BLaER1 (cell line): ENCODE measurements at regions not wholly inside any gene's neighbourhood (a gene's known extent, or its start where the extent isn't known, plus 50 kb on each side); places are given as distances from the start of the nearest gene placed in this dataset.
"Not testable (repeated sequence)": the region's sequence is repeated elsewhere in the genome, so short reads cannot be mapped to it uniquely, and the experiment has no call there.

ENCODE experiments used
- H3K27ac ChIP-seq: shearing (Covaris generic); formaldehyde crosslinking; 2 replicates; pipeline ENCODE4 v1.8.1; 2022
- H3K27me3 ChIP-seq: shearing (Covaris generic); formaldehyde crosslinking; 2 replicates; pipeline ENCODE4 v1.8.1; 2022
- H3K36me3 ChIP-seq: shearing (Covaris generic); formaldehyde crosslinking; 2 replicates; pipeline ENCODE4 v1.8.1; 2022
- H3K4me1 ChIP-seq: shearing (Covaris generic); formaldehyde crosslinking; 2 replicates; pipeline ENCODE4 v1.8.1; 2022
- H3K4me2 ChIP-seq: shearing (Covaris generic); formaldehyde crosslinking; 2 replicates; pipeline ENCODE4 v1.8.1; 2022
- H3K4me3 ChIP-seq: shearing (Covaris generic); formaldehyde crosslinking; 2 replicates; pipeline ENCODE4 v1.8.1; 2022
- H3K9ac ChIP-seq: shearing (Covaris generic); formaldehyde crosslinking; 2 replicates; pipeline ENCODE4 v1.8.1; 2022
- H3K9me3 ChIP-seq: shearing (Covaris generic); formaldehyde crosslinking; 2 replicates; pipeline ENCODE4 v1.8.1; 2022
- H4K20me1 ChIP-seq: shearing (Covaris generic); formaldehyde crosslinking; 2 replicates; pipeline ENCODE4 v1.8.1; 2022
- Cebpa-rat ChIP-seq: shearing (Covaris generic); IDR thresholded peaks from 2 replicates; pipeline ENCODE4 v1.8.1; 2022

- H3K4me2 ChIP-seq = no peak overlapping the region
- no peaks in the 10 kb centered on the region for H3K27me3 ChIP-seq
- H3K9me3 ChIP-seq = peaks cover 27% of the 10 kb centered on the region
- no peak for TF ChIP-seq Cebpa-rat
- H3K36me3 ChIP-seq = no peaks in the 10 kb centered on the region
- no peak overlapping the region for H3K27ac ChIP-seq
- H3K9ac ChIP-seq = no peak overlapping the region
- H4K20me1 ChIP-seq = no peaks in the 10 kb centered on the region
- 0 out of 2 replicates have a peak, but pooled peaks cover 5% of the 10 kb centered on the region for H3K4me1 ChIP-seq
- no peak overlapping the region for H3K4me3 ChIP-seq
Measured at GRCh38 chr15:78708713-78709260, 67.8 kb upstream of the CHRNB4 start.

- not testable (repeated sequence) for H3K4me3 ChIP-seq, H3K27me3 ChIP-seq, H3K4me1 ChIP-seq, H3K27ac ChIP-seq, H3K9ac ChIP-seq, H3K36me3 ChIP-seq, H3K4me2 ChIP-seq, H4K20me1 ChIP-seq
- H3K9me3 ChIP-seq = peaks cover 22% of the 10 kb centered on the region
Measured at GRCh38 chr15:78706481-78707235, 65.6 kb upstream of the CHRNB4 start.

- not testable (repeated sequence) for H3K9ac ChIP-seq, H3K4me2 ChIP-seq, H4K20me1 ChIP-seq, H3K27ac ChIP-seq, H3K4me1 ChIP-seq, H3K36me3 ChIP-seq, H3K4me3 ChIP-seq, H3K27me3 ChIP-seq
- peaks cover 25% of the 10 kb centered on the region for H3K9me3 ChIP-seq
Measured at GRCh38 chr15:78703334-78704056, 62.5 kb upstream of the CHRNB4 start.

GRCh38 chr15:78702609-78703333 lies 61.8 kb upstream of the CHRNB4 start:
- H3K9me3 ChIP-seq = peaks cover 25% of the 10 kb centered on the region
- H3K4me3 ChIP-seq = no peak overlapping the region

GRCh38 chr15:78697449-78697848 lies 56.4 kb upstream of the CHRNB4 start:
- no peak overlapping the region for H3K4me3 ChIP-seq
- H3K9me3 ChIP-seq = peaks cover 7% of the 10 kb centered on the region
- H3K36me3 ChIP-seq = no peaks in the 10 kb centered on the region
- H3K27ac ChIP-seq = no peak overlapping the region
- no peak overlapping the region for H3K4me2 ChIP-seq
- H4K20me1 ChIP-seq = no peaks in the 10 kb centered on the region
- no peak for TF ChIP-seq Cebpa-rat
- peaks cover 5% of the 10 kb centered on the region; the same call in 1 of the 2 replicates for H3K4me1 ChIP-seq
- H3K9ac ChIP-seq = no peak overlapping the region
- H3K27me3 ChIP-seq = no peaks in the 10 kb centered on the region

More at GRCh38 chr15:78702609-78703333, 61.8 kb upstream of the CHRNB4 start:
- H3K9ac ChIP-seq = no peak overlapping the region
- H4K20me1 ChIP-seq = no peaks in the 10 kb centered on the region
- H3K36me3 ChIP-seq = no peaks in the 10 kb centered on the region
- no peak overlapping the region for H3K27ac ChIP-seq
- H3K4me2 ChIP-seq = no peak overlapping the region
- no peaks in the 10 kb centered on the region for H3K27me3 ChIP-seq
- TF ChIP-seq Cebpa-rat = no peak
- no peaks in the 10 kb centered on the region for H3K4me1 ChIP-seq

- TF ChIP-seq Cebpa-rat = no peak
- no peak overlapping the region for H3K4me2 ChIP-seq
- peaks cover under 1% of the 10 kb centered on the region; the same call in 1 of the 2 replicates for H3K9me3 ChIP-seq
- H3K27ac ChIP-seq = no peak overlapping the region
- H3K9ac ChIP-seq = no peak overlapping the region
- no peak overlapping the region for H3K4me3 ChIP-seq
- peaks cover 14% of the 10 kb centered on the region for H3K4me1 ChIP-seq
- H4K20me1 ChIP-seq = no peaks in the 10 kb centered on the region
- H3K27me3 ChIP-seq = no peaks in the 10 kb centered on the region
- no peaks in the 10 kb centered on the region for H3K36me3 ChIP-seq
Measured at GRCh38 chr15:78696436-78696835, 55.4 kb upstream of the CHRNB4 start.

- no peak overlapping the region for H3K9ac ChIP-seq
- H3K4me2 ChIP-seq = no peak overlapping the region
- no peak overlapping the region for H3K27ac ChIP-seq
- H3K27me3 ChIP-seq = no peaks in the 10 kb centered on the region
- TF ChIP-seq Cebpa-rat = no peak
- H3K36me3 ChIP-seq = no peaks in the 10 kb centered on the region
- H3K9me3 ChIP-seq = no peaks in the 10 kb centered on the region
- H3K4me3 ChIP-seq = no peak overlapping the region
- no peaks in the 10 kb centered on the region for H4K20me1 ChIP-seq
- peaks cover 19% of the 10 kb centered on the region for H3K4me1 ChIP-seq
Measured at GRCh38 chr15:78695854-78696253, 54.8 kb upstream of the CHRNB4 start.

GRCh38 chr15:78695046-78695671 lies 54.1 kb upstream of the CHRNB4 start:
- H3K9ac ChIP-seq = no peak overlapping the region
- peaks cover 19% of the 10 kb centered on the region for H3K4me1 ChIP-seq

GRCh38 chr15:78691851-78692421 lies 50.9 kb upstream of the CHRNB4 start:
- Histone ChIP-seq H3K36me3 (no peaks in the 10 kb centered on the region), H3K4me1 (peaks cover 19% of the 10 kb centered on the region)
- no peak for TF ChIP-seq Cebpa-rat

More at GRCh38 chr15:78695046-78695671, 54.1 kb upstream of the CHRNB4 start:
- no peaks in the 10 kb centered on the region for H3K9me3 ChIP-seq
- no peaks in the 10 kb centered on the region for H4K20me1 ChIP-seq
- H3K4me3 ChIP-seq = no peak overlapping the region
- H3K27me3 ChIP-seq = no peaks in the 10 kb centered on the region
- H3K4me2 ChIP-seq = no peak overlapping the region
- no peaks in the 10 kb centered on the region for H3K36me3 ChIP-seq
- no peak for TF ChIP-seq Cebpa-rat
- no peak overlapping the region for H3K27ac ChIP-seq

More at GRCh38 chr15:78691851-78692421, 50.9 kb upstream of the CHRNB4 start:
- Histone ChIP-seq H3K4me3 (no peak overlapping the region), H3K9ac (no peak overlapping the region), H4K20me1 (no peaks in the 10 kb centered on the region), H3K27ac (0 out of 2 replicates have a peak overlapping the region, but pooled peaks have one; percentile 22), H3K4me2 (peak overlapping the region; percentile 53), H3K27me3 (no peaks in the 10 kb centered on the region), H3K9me3 (no peaks in the 10 kb centered on the region)
